Astrocyte (in vitro differentiated cells and primary cell): ENCODE measurements at regions not wholly inside any gene's neighbourhood (a gene's known extent, or its start where the extent isn't known, plus 50 kb on each side); places are given as distances from the start of the nearest gene placed in this dataset.
A peak's percentile ranks its signal among the peaks of the same experiment; 100 is the strongest.

Experiments used
- DNase-seq: peaks from one replicate; pipeline ENCODE4 v3.0.0-alpha.2; 2010; ENCODE audit warnings: low read depth
- FAIRE-seq: peaks from 2 replicates; lab custom pipeline; 2011; peaks lifted over from hg19 to GRCh38; lab: Jason Lieb, UNC
- H2AFZ ChIP-seq: 2 replicates; pipeline ENCODE4 v1.6.0; 2012; ENCODE audit warnings: low read depth, low read length, inconsistent platforms
- H3K27ac ChIP-seq: 2 replicates; pipeline ENCODE4 v1.5.1; 2011; ENCODE audit warnings: low read depth, low read length, inconsistent platforms
- H3K27me3 ChIP-seq: 2 replicates; pipeline ENCODE4 v1.6.0; 2011; ENCODE audit warnings: low read length, inconsistent platforms; ENCODE audit not compliant: insufficient read depth
- H3K36me3 ChIP-seq: 2 replicates; pipeline ENCODE4 v1.5.1; 2011; ENCODE audit warnings: low read length, inconsistent platforms; ENCODE audit not compliant: insufficient read depth
- H3K4me1 ChIP-seq: 2 replicates; pipeline ENCODE4 v1.5.1; 2011; ENCODE audit warnings: low read length, inconsistent platforms; ENCODE audit not compliant: insufficient read depth
- H3K4me2 ChIP-seq: 2 replicates; pipeline ENCODE4 v1.6.0; 2012; ENCODE audit warnings: low read length, inconsistent platforms
- H3K4me3 ChIP-seq: 2 replicates; pipeline ENCODE4 v1.5.1; 2011; ENCODE audit warnings: low read depth, mild to moderate bottlenecking, low read length, inconsistent platforms; ENCODE audit not compliant: insufficient read depth
- H3K79me2 ChIP-seq: 2 replicates; pipeline ENCODE4 v1.6.0; 2012; ENCODE audit warnings: mild to moderate bottlenecking, low read length, inconsistent platforms; ENCODE audit not compliant: insufficient read depth
- H3K9ac ChIP-seq: 2 replicates; pipeline ENCODE4 v1.6.0; 2012; ENCODE audit warnings: mild to moderate bottlenecking, low read length, inconsistent platforms
- H3K9me3 ChIP-seq: 2 replicates; pipeline ENCODE4 v1.5.1; 2012; ENCODE audit warnings: low read depth, mild to moderate bottlenecking, low read length, inconsistent platforms; ENCODE audit not compliant: insufficient read depth
- H4K20me1 ChIP-seq: 2 replicates; pipeline ENCODE4 v1.6.0; 2012; ENCODE audit warnings: low read length, inconsistent platforms; ENCODE audit not compliant: insufficient read depth
- H3K27ac Mint-ChIP-seq: one replicate; pipeline ENCODE4 v1.8.0; 2021; ENCODE audit warnings: mild to moderate bottlenecking, mixed read lengths; ENCODE audit not compliant: unreplicated experiment
- H3K27me3 Mint-ChIP-seq: one replicate; pipeline ENCODE4 v1.8.0; 2021; ENCODE audit warnings: low read depth, mixed read lengths; ENCODE audit not compliant: unreplicated experiment
- H3K36me3 Mint-ChIP-seq: one replicate; pipeline ENCODE4 v1.8.0; 2021; ENCODE audit warnings: low read depth, mixed read lengths; ENCODE audit not compliant: unreplicated experiment
- H3K4me1 Mint-ChIP-seq: one replicate; pipeline ENCODE4 v1.8.0; 2021; ENCODE audit warnings: low read depth, mixed read lengths; ENCODE audit not compliant: unreplicated experiment
- H3K4me3 Mint-ChIP-seq: one replicate; pipeline ENCODE4 v1.8.0; 2021; ENCODE audit warnings: mild to moderate bottlenecking, moderate library complexity, mixed read lengths; ENCODE audit not compliant: unreplicated experiment
- H3K9me3 Mint-ChIP-seq: one replicate; pipeline ENCODE4 v1.8.0; 2021; ENCODE audit warnings: mild to moderate bottlenecking, mixed read lengths; ENCODE audit not compliant: unreplicated experiment
- EZH2 ChIP-seq: IDR thresholded peaks from 2 replicates; pipeline ENCODE4 v1.6.1; 2012; ENCODE audit warnings: mild to moderate bottlenecking, low read length, inconsistent platforms; ENCODE audit not compliant: insufficient read depth
- TF ChIP-seq, protein P1 (sequence below): IDR thresholded peaks from 2 replicates; pipeline ENCODE4 v1.5.1; 2011; ENCODE audit warnings: low read depth, mild to moderate bottlenecking, inconsistent platforms, low read length, moderate library complexity; ENCODE audit not compliant: insufficient read depth

DNA sequence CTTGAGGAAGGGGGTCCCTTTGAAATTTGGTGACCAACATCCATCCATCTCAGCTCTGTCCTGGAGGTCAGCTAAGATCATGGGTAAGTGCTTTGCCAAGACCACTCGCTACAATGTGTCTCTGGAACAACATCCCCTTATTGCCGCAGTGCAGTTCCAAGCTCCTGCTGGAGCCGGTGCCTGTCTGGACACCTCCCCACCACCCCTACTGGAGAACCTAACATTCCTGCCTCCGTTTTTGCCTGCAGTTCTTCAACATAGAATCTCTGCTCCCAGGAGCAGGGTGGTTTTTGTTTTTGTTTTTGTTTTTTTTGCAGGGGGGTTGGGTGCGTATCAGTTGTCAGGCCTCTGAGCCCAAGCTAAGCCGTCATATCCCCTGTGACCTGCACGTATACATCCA, 51.2 kb upstream of the FXYD4 start:
- H3K4me3 ChIP-seq, result no peak overlapping the region
- FAIRE-seq, result no peak
- H3K79me2 ChIP-seq, result no peaks in the 10 kb centered on the region
- H4K20me1 ChIP-seq, result no peaks in the 10 kb centered on the region
- no peaks in the 10 kb centered on the region for H3K36me3 Mint-ChIP-seq
- H3K4me2 ChIP-seq, result no peak overlapping the region
- TF ChIP-seq EZH2, result no peak
- TF ChIP-seq, protein P1, sequence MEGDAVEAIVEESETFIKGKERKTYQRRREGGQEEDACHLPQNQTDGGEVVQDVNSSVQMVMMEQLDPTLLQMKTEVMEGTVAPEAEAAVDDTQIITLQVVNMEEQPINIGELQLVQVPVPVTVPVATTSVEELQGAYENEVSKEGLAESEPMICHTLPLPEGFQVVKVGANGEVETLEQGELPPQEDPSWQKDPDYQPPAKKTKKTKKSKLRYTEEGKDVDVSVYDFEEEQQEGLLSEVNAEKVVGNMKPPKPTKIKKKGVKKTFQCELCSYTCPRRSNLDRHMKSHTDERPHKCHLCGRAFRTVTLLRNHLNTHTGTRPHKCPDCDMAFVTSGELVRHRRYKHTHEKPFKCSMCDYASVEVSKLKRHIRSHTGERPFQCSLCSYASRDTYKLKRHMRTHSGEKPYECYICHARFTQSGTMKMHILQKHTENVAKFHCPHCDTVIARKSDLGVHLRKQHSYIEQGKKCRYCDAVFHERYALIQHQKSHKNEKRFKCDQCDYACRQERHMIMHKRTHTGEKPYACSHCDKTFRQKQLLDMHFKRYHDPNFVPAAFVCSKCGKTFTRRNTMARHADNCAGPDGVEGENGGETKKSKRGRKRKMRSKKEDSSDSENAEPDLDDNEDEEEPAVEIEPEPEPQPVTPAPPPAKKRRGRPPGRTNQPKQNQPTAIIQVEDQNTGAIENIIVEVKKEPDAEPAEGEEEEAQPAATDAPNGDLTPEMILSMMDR, result no peak
- no peak overlapping the region for H3K9ac ChIP-seq
- no peak overlapping the region for H2AFZ ChIP-seq
- no peaks in the 10 kb centered on the region for H3K4me1 ChIP-seq
- peaks cover 18% of the 10 kb centered on the region for H3K27me3 Mint-ChIP-seq
- H3K4me3 Mint-ChIP-seq, result no peak overlapping the region
- peaks cover 6% of the 10 kb centered on the region for H3K4me1 Mint-ChIP-seq
- H3K9me3 Mint-ChIP-seq, result no peaks in the 10 kb centered on the region
- H3K27me3 ChIP-seq, result no peaks in the 10 kb centered on the region
- no peak overlapping the region for H3K27ac ChIP-seq
- H3K27ac Mint-ChIP-seq, result no peak overlapping the region
- H3K36me3 ChIP-seq, result no peaks in the 10 kb centered on the region
- no peaks in the 10 kb centered on the region for H3K9me3 ChIP-seq
- no peak for DNase-seq

DNA sequence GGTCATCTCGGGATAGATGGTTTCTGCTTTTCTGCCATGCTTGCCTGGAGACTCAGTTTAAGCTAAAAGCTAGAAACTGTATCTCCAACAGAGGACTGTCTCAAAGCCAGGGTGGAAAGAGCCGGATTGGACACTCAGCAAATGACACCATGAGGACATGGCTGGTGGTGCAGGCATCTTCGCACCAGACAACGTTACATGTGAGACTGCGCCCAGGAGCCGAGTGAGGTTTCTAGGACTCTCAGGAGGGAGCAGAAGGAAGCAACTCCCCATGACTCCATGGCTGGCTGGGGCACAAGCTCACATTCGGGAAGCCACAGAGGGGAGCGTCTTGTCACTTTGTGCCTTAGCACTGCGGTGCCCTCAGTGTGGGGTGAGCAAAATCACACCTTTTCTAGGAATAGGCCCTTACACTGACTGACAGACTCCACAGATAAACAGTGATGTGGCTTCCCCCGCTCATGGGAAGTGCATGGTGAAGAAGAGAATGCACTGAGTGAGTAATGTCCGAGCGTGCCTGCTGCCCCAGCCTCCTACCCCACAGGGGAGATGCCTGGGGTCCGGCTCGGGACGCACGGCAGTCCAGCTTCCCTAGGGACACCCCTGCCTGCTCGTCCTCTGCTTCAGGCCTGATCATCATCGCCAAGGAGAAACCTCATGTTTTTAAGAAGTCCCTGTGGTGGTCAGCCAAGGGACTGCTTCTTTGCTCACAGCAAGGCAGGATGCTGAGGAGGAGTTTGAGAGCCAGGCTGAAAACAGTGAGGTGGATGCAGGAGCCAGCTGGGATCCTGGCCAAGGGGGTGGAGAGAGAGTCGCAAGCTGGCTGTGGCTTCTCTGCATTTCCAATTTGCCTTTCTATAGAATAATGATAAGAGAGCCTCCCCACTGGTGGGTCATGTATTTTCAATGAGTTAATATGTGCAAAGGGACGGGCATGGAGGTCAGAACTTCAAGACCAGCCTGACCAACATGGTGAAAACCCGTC, 52.2 kb upstream of the FXYD4 start:
- Histone ChIP-seq H3K27ac (no peak overlapping the region), H3K27me3 (no peaks in the 10 kb centered on the region), H3K36me3 (no peaks in the 10 kb centered on the region), H3K4me2 (no peak overlapping the region), H3K9ac (no peak overlapping the region), H3K9me3 (no peaks in the 10 kb centered on the region), H3K79me2 (no peaks in the 10 kb centered on the region), H3K4me3 (no peak overlapping the region), H4K20me1 (no peaks in the 10 kb centered on the region), H2AFZ (no peak overlapping the region), H3K4me1 (no peaks in the 10 kb centered on the region)
- peaks cover 6% of the 10 kb centered on the region for H3K4me1 Mint-ChIP-seq
- TF ChIP-seq, protein P1, result no peak
- TF ChIP-seq EZH2, result no peak
- H3K27ac Mint-ChIP-seq, result peak overlapping the region; percentile 34
- FAIRE-seq, result no peak
- no peak overlapping the region for H3K4me3 Mint-ChIP-seq
- H3K9me3 Mint-ChIP-seq, result no peaks in the 10 kb centered on the region
- DNase-seq, result no peak
- H3K36me3 Mint-ChIP-seq, result no peaks in the 10 kb centered on the region
- peaks cover 22% of the 10 kb centered on the region for H3K27me3 Mint-ChIP-seq

DNA sequence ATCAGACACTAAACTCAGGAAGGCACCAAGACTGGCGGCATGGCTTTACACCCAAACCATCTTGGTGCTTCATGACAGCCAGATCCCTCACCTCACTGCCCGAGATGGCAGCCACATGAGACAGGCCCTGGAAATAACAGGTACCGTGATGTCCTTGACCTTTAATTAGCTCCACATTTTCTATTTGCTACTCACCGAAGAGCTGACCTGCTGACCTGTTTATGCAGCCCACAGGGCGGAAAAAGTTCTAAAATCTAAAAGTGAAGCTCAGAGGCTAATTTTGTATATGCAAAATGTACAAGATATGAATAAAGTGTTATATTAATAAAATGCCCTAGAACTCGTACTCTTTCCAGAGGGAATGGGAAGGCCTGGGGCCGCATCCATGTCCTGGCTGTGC, 51.6 kb upstream of the RASGEF1A start:
- Mint-ChIP-seq H3K27ac (no peak overlapping the region), H3K27me3 (peaks cover 26% of the 10 kb centered on the region), H3K36me3 (no peaks in the 10 kb centered on the region), H3K4me3 (no peak overlapping the region), H3K9me3 (no peaks in the 10 kb centered on the region), H3K4me1 (peaks cover 6% of the 10 kb centered on the region)
- DNase-seq, result no peak
- no peak for TF ChIP-seq EZH2
- TF ChIP-seq, protein P1, result no peak
- Histone ChIP-seq H3K4me2 (no peak overlapping the region), H3K4me3 (no peak overlapping the region), H3K9ac (no peak overlapping the region), H4K20me1 (no peaks in the 10 kb centered on the region), H3K36me3 (no peaks in the 10 kb centered on the region), H3K27me3 (peaks cover 2% of the 10 kb centered on the region), H3K79me2 (no peaks in the 10 kb centered on the region), H3K27ac (no peak overlapping the region), H3K9me3 (no peaks in the 10 kb centered on the region), H2AFZ (no peak overlapping the region), H3K4me1 (no peaks in the 10 kb centered on the region)
- no peak for FAIRE-seq
